G401.6 (cell line): ENCODE measurements at regions not wholly inside any gene's neighbourhood (a gene's known extent, or its start where the extent isn't known, plus 50 kb on each side); places are given as distances from the start of the nearest gene placed in this dataset.
"Not testable (repeated sequence)": the region's sequence is repeated elsewhere in the genome, so short reads cannot be mapped to it uniquely, and the experiment has no call there.

Source experiments
- FAIRE-seq: peaks from 2 replicates; lab custom pipeline; 2012; peaks lifted over from hg19 to GRCh38; lab: Jason Lieb, UNC

DNA sequence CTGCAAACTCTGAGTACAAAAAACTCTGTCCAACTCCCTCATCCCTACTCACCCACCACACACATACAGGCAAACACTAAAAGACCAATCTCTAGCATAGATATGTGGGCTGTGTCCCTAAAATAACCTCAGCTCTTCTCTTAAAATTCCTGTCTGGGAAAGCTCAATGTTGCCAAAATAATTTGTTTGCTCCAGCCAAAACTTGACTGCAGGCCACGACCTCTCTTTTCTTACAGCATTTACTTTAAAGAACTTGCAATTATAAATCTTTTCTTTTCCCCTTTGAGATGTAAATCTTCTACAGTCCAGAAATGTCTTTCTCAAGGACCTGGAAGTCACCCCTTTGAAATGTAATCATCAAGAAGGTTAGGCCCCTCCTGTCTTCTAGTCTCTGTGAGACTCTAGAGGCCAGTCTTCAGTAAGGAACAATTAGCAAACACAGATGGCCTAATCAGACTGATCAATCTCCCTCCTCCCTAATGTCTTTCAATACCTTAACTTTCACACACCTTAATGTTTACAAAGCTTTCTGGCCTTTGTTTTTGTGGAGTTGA lies 483.6 kb upstream of the RGS18 start:
- FAIRE-seq = no peak

DNA sequence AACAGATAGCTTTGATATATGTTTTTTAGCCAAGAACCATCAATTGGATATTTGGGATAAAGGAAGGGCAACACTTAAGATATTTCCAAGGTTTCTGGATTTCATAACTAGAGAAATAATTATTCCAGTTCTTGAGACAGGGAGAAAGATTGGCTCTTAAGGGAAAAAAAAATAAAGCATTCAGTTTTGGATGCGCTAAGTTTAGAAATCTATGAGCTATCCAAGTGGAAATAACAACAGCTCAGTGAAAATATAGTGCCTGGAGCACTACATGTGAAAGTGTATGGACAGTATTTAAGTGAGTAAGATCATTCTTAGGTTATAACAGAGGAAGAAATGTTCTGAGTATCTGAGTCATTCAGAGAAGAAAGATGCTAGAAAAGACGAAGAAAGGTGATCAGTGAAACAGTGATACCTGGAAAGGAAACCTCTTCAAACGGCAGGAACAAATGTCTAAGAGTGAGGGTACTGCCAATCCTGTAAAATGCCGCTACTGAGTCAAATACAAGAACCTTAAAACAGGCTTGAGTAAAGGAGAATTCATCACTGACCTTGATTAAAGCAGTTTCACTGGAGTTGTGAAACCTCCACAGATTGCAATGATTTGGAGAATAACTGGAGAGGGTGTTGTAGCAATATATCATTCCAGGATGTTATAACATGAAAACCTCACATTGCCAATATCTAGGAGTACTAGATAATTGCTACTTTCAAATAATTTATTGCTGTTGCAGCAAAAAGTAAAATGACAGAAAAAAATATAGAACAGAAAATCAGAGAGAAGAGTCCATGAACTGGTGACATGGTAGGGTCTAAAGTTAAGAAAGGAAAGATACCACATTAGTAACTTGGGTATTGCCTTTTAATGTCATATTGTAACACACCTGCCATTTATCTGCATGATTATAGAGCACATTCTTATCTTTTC lies 482.1 kb upstream of the RGS18 start:
- no peak for FAIRE-seq

DNA sequence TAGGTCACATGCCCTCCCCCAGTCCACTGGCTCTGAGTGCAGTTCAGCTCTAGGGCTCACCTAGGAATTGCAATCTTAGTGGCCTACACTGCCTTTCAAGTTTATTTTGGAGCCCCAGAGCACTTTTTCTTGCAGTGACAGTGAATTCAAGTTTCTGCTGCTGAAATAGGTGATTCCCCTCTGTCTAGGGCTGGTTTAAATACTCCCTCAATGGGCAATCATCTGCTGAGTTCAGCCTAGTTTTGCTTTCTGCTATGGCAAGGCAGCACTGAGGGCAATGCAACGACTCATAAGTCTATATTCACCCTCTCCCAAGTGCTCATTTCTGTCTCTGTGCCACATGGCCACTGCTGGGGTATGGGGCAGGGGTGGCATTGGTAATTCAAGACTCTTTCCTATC lies 472.6 kb upstream of the RGS18 start:
- no peak for FAIRE-seq

DNA sequence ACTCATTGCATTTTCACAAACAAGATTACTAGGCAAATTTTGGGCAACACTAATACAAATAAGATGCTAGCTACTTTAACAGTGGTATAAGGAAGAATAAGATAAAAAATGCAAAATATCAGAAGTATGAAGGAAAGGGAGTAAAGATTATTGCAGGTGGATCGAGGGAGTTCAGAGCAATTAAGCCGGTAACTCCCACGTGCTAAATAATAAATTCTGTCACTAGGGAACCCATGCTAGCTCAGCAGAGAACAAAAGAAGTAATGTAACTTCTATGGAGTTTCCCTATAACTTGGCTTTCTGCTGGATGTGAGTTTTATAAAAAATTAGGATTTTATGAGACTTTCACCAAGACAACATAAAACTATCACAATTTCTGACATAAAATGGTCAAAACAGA lies 470.5 kb upstream of the RGS18 start:
- FAIRE-seq = no peak

DNA sequence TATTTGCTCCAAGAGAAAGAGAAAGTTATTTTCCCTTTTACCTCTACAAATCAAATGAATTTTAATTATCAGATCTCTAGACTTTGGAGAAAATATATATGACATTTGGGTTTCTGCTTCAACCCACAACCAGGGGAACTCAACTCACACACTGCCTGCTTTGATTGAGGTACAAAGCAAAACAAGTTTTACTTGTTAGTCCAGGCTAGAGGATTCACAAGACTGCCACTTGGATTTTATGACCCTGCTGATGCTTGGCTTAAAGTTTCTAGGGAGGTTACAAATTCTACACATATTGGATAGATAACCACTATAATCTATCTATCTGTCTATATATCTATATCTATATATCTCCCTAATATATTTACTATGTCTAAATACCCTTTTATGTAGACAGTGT lies 467.3 kb upstream of the RGS18 start:
- no peak for FAIRE-seq

DNA sequence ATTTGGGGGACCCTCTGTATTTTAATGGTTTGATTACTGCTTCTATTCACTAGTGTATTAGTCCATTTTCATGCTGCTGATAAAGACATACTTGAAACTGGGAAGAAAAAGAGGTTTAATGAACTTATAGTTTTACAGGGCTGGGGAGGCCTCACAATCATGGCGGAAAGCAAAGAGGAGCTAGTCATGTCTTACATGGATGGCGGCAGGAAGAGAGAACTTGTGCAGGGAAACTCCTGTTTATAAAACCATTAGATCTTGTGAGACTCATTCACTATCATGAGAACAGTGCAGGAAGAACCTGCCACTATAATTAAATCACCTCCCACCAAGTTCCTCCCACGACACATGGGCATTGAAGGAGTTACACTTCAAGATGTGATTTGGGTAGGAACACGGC lies 464.5 kb upstream of the RGS18 start:
- no peak for FAIRE-seq

- FAIRE-seq = no peak
Measured at GRCh38 chr1:191695865-191696264, 462.4 kb upstream of the RGS18 start.

DNA sequence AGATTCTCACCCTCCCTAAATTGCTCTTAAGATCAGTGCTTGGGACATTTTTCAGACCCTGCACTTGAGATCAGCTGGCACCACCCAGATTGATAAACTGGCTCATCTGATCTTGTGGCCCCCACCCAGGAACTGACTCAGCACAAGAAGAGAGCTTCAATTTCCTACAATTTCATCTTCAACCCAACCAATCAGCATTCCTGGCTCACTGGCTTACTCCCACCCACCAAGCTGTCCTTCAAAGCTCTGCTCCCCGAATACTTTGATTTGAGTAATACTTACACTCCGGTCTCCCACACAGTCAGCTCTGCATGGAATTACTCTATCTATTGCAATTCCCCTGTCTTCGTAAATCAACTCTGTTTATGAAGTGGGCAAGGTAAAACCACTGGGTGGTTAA lies 461.9 kb upstream of the RGS18 start:
- no peak for FAIRE-seq

DNA sequence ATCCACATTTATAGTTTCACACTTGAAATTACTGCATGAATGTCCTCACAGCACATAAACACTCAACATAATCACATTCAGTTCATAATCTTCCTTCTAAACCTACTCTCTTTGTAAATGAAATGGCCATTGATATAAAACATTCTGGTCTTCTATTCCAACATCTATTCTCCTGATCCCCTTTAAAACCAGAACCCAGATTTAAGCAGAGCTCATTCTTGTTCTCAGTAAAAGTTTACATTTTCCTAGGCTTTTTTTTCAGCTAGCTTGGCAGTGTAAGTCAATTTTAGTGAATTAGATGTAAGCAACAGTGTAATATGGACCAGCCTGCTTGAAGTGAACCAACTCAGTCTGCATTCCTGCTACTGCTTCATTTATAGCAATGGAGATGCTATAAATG lies 460.7 kb upstream of the RGS18 start:
- FAIRE-seq = no peak

GRCh38 chr1:191698246-191698645 lies 460.0 kb upstream of the RGS18 start:
- no peak for FAIRE-seq

GRCh38 chr1:191699343-191699742 lies 458.9 kb upstream of the RGS18 start:
- no peak for FAIRE-seq

- no peak for FAIRE-seq
Measured at GRCh38 chr1:191700922-191701321, 457.3 kb upstream of the RGS18 start.

GRCh38 chr1:191702124-191702523 lies 456.1 kb upstream of the RGS18 start:
- no peak for FAIRE-seq

GRCh38 chr1:191707288-191707687 lies 451.0 kb upstream of the RGS18 start:
- FAIRE-seq = no peak

DNA sequence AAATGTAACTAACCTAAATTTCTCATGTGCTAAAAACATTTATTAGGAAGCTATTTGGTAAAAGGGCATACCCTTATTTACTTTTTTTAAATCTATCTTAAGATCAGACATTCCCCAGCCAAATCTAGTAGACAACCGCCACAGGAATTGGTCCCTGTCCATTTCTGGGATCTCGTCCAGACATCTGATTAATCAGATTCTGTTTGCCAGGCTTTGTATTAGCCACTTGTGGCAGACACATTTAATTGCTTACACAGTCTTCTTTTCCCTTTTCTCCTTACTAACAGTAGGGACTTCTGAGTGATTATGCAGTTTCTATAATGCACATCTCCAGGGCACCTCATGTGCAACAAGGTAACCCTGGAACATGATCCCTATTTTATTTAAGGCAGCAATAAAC lies 449.0 kb upstream of the RGS18 start:
- no peak for FAIRE-seq

DNA sequence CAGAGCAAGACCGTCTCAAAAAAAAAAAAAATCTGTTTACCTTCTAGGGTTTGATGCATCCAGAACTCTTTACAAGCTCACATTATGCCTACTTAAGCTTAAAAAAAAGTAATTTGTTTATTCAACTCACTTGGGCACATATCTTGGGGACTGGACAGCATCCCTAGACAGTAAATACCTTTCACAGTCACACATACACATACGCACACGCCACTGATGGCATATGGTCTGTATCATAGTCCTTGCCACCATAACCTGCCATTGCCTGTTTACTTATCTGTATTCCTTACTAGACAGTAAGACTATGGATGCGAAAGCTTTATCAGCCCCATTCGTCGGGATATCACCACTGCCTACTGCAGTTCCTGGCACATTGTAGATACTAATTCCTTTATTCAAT lies 446.3 kb upstream of the RGS18 start:
- no peak for FAIRE-seq

GRCh38 chr1:191714845-191715244 lies 443.4 kb upstream of the RGS18 start:
- no peak for FAIRE-seq

GRCh38 chr1:191729742-191730141 lies 428.5 kb upstream of the RGS18 start:
- no peak for FAIRE-seq

- not testable (repeated sequence) for FAIRE-seq
Measured at GRCh38 chr1:191731608-191732302, 426.5 kb upstream of the RGS18 start.

DNA sequence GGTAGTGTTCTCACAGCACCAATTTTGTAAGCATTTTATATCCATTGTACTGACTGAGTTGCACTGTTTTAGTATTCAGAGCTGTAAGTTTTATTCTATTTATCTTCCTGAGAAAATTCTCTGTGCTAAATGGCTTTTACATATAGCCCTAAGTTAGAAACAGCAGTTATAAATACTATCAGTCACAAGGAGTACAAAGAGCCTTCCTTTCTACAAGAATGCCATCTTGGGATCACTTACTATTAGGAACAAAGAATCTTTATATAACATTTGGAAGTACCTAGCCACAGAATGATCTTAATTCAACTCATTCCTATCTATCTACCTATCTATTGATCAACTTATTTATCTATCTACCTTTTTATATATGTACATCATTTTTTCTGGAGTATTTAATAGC lies 423.9 kb upstream of the RGS18 start:
- FAIRE-seq = no peak

GRCh38 chr1:191739544-191739943 lies 418.7 kb upstream of the RGS18 start:
- no peak for FAIRE-seq

- no peak for FAIRE-seq
Measured at GRCh38 chr1:191752342-191752741, 405.9 kb upstream of the RGS18 start.

DNA sequence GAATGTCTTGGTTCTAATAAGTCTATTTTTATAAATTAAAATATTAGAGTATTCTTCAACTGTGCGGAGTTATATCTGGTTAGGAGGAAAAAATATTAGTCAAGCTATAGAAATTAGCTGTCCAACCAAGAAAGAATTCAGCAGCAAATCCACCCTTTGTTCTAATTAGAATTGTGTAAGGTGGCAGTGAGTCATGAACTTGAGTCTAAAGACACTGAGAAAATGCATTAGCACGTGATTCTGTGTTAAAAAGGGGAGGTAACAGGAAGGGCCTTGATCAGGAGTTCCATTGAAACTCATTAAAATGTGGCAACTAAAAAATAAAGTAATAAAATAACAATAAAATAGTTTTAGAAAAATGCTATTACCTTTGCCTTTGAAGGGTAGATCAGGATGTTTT lies 398.2 kb upstream of the RGS18 start:
- no peak for FAIRE-seq
